ENCODE measurements at regions not wholly inside any gene's neighbourhood (a gene's known extent, or its start where the extent isn't known, plus 50 kb on each side); places are given as distances from the start of the nearest gene placed in this dataset.

- Histone ChIP-seq H2AFZ (ENCODE audit: low read depth) (no peak overlapping the region), H3K4me1 (ENCODE audit: control insufficient read depth in 1 of 2, insufficient read depth in 2 of 2, low read depth in 1 of 2, low read length in 1 of 2) (no peaks in the 10 kb centered on the region; a peak in 1 of 4 replicates), H3K9ac (no peak overlapping the region), H3K4me3 (ENCODE audit: low read depth in 2 of 2, low read length in 1 of 2) (no peak overlapping the region), H3K27ac (ENCODE audit: low read depth in 2 of 2, low read length in 1 of 2) (no peak overlapping the region), H3F3A (replicated peaks; ENCODE audit: insufficient read depth) (no peaks in the 10 kb centered on the region), H3K9me3 (no peaks in the 10 kb centered on the region), H4K20me1 (ENCODE audit: insufficient read depth) (no peaks in the 10 kb centered on the region), H3K36me3 (replicated peaks in 1 of 2; ENCODE audit: control insufficient read depth in 1 of 2, insufficient read depth in 2 of 2, low read length in 1 of 2) (no peaks in the 10 kb centered on the region), H3K4me2 (no peak overlapping the region), H3K79me2 (ENCODE audit: insufficient read depth) (no peaks in the 10 kb centered on the region), H3K9me2 (no peaks in the 10 kb centered on the region), H3K27me3 (ENCODE audit: insufficient read depth) (no peaks in the 10 kb centered on the region)
- WGBS (ENCODE audit: low lambda C conversion rate) = 88% methylated on average over 3 of the region's 3 CpGs
- ChIA-PET CTCF (interaction anchor here (0.6 to 1.8 kb wide), 2 partner anchors 13 to 180 kb away, joined by 3 to 5 read pairs; no protein-coding TSS in a partner anchor), POLR2A (no interaction called here)
- TF ChIP-seq RAD21 (IDR thresholded peaks at IDR 0.05; ENCODE audit: low read length) (no peak), EP300 (IDR thresholded peaks at IDR 0.05; ENCODE audit: borderline replicate concordance in 1 of 2, low read depth in 1 of 2, low read length in 1 of 2) (no peak), FOSL2 (IDR thresholded peaks at IDR 0.05; ENCODE audit: borderline replicate concordance, low read depth) (no peak), ELF1 (IDR thresholded peaks at IDR 0.05) (no peak), RXRA (IDR thresholded peaks at IDR 0.05; ENCODE audit: borderline replicate concordance, low read depth) (no peak), MAX (IDR thresholded peaks at IDR 0.05; ENCODE audit: low read depth) (no peak), TCF12 (IDR thresholded peaks at IDR 0.05) (no peak), NRF1 (IDR thresholded peaks at IDR 0.05; ENCODE audit: low read depth, low read length) (no peak), MXI1 (IDR thresholded peaks at IDR 0.05; ENCODE audit: low read depth, low read length) (no peak), NFIC (IDR thresholded peaks at IDR 0.05; ENCODE audit: borderline replicate concordance) (no peak), IRF3 (IDR thresholded peaks at IDR 0.05; ENCODE audit: low read depth, low read length) (no peak), USF2 (IDR thresholded peaks at IDR 0.05; ENCODE audit: borderline replicate concordance, low read depth, low read length) (no peak), CTCF (IDR thresholded peaks at IDR 0.05) (no peak)
- DNase-seq = no peak
Measured at GRCh38 chr4:123481717-123482116, 85.1 kb downstream of the SPRY1 start.

- Histone ChIP-seq H3K27ac (ENCODE audit: low read depth in 2 of 2, low read length in 1 of 2) (no peak overlapping the region), H3K4me1 (ENCODE audit: control insufficient read depth in 1 of 2, insufficient read depth in 2 of 2, low read depth in 1 of 2, low read length in 1 of 2) (no peaks in the 10 kb centered on the region), H3K9ac (no peak overlapping the region), H3K27me3 (ENCODE audit: insufficient read depth) (no peaks in the 10 kb centered on the region), H3F3A (replicated peaks; ENCODE audit: insufficient read depth) (peaks cover 6% of the 10 kb centered on the region), H3K9me2 (no peaks in the 10 kb centered on the region), H3K9me3 (no peaks in the 10 kb centered on the region), H3K4me2 (no peak overlapping the region), H3K4me3 (ENCODE audit: low read depth in 2 of 2, low read length in 1 of 2) (no peak overlapping the region), H3K36me3 (replicated peaks in 1 of 2; ENCODE audit: control insufficient read depth in 1 of 2, insufficient read depth in 2 of 2, low read length in 1 of 2) (no peaks in the 10 kb centered on the region), H2AFZ (ENCODE audit: low read depth) (no peak overlapping the region), H3K79me2 (ENCODE audit: insufficient read depth) (no peaks in the 10 kb centered on the region), H4K20me1 (ENCODE audit: insufficient read depth) (no peaks in the 10 kb centered on the region)
- 89% methylated on average over 4 of the region's 4 CpGs for WGBS (ENCODE audit: low lambda C conversion rate)
- TF ChIP-seq RXRA (IDR thresholded peaks at IDR 0.05; ENCODE audit: borderline replicate concordance, low read depth) = no peak
- no peak for TF ChIP-seq ZBTB33 (IDR thresholded peaks at IDR 0.05; ENCODE audit: borderline replicate concordance, low read depth)
- CTCF ChIA-PET = no interaction called here
- no peak for DNase-seq
- POLR2A ChIA-PET = no interaction called here
Measured at GRCh38 chr4:123484291-123484926, 87.8 kb downstream of the SPRY1 start.

All from SK-N-SH (cell line).